HG03565 (cell line): ENCODE measurements at regions not wholly inside any gene's neighbourhood (a gene's known extent, or its start where the extent isn't known, plus 50 kb on each side); places are given as distances from the start of the nearest gene placed in this dataset.

Source experiments
- ATAC-seq: cut with Tn5 transposase; IDR thresholded peaks from one replicate; pipeline ENCODE4 v1.9.1; 2021; ENCODE audit warnings: mild to moderate bottlenecking, moderate library complexity; ENCODE audit not compliant: unreplicated experiment

DNA sequence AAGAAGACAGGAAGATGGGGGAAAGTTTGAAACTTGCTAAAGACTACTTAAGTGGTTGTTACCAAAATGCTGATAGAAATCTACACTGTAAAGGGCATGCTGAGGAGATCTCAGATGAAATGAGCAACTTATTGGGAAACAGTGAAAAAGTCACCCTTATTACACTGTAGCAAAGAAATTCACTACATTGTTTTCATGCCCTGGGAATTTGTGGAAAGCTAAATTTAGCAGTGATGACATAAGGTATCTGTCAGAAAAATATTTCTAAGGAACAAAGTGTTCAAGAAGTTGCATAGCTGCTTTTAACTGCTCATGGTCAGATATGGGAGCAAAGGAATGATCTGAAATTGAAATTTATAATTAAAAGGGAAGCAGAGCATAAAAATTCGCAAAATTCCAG is 702.4 kb upstream of the LRRC4C start:
- no peak for ATAC-seq

DNA sequence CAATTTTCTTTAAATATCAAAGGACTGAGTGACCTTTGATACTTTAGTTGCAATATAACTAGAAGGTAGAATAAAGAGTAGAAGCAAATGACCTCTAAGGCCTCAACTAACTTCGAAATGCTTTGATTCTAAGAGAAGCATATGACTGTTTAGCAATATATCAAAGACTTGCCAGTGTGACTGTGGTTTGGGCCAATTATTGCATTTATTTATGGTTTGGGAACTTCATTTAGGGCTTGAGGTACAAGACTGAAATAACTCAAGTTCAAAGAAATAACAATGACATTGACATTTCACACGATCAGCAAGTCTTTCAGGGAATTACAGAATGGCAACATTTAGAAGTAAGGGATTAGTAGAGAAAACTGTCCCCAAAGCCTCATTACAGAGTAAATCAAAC is 709.7 kb upstream of the LRRC4C start:
- no peak for ATAC-seq

DNA sequence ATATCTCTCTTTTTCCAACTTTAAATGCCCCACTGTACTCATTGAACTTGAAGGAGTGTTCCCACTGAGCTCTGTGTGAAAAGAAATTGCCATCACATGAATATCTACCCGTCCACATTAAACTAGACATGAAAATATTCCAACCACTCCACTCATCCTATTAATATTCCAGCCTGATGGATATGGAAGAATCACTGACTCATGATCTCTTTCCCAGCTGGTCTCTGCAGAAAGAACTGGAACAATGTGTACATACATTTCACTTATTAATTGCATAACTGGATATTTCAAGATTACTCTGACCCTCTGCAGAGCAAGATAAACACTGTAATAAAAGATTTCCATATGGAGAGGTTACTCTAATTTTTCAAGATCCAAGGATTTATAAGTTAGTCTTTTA is 711.1 kb upstream of the LRRC4C start:
- ATAC-seq, result no peak

DNA sequence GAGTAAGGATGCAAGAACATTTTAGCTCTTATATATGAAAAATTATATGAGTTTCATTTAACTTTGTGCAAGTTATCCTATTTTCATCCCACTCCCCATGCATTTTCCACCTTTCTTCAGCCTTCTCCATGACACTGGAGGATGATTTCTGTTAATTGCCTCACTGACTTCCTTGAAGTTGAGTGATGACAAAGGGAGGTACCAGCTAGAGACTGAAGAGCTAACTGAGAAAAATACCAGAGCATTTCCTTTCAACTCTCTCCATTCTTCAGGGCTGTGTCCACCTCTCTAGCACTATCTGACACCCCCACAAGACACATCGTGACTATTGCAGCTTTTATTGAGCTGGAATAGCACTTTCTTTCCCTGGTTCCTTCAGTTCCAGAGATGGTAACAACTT is 711.6 kb upstream of the LRRC4C start:
- ATAC-seq, result no peak

DNA sequence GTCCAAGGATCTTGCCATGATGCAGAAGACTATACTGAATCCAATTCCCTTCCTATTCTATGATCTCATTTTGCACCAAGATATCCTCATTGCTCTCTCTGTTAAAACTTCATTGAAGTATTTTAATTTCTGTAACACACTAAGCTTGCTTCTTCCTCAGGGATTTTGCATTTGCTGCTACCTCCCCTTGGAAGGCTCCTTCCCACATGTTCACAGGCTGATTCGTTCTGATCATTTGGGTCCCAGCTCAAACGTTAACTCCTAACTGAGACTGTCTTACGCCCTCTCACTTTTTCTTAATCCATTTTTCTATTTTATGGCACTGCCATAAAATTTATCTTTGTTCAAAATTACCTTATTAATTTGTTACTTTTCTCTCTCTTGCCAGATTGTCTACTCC is 713.0 kb upstream of the LRRC4C start:
- no peak for ATAC-seq

DNA sequence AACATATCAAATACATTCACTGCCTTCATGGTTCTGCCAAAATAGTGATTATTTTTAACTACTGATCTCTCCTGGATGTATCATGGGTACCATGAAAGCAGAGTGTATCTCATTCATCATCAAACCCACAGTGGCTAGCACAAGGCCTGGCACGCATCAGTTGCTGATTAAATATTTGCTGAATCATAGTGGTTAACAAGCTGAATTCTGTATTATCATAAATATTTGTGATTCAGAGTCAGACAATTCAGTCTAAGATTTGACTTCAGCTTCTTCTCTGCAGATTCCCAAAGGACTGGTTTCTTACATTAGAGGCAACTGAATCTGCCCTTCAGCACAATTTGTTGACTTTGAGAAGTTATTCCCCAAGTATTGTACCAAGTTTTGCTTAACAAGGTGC is 715.8 kb upstream of the LRRC4C start:
- ATAC-seq, result no peak

DNA sequence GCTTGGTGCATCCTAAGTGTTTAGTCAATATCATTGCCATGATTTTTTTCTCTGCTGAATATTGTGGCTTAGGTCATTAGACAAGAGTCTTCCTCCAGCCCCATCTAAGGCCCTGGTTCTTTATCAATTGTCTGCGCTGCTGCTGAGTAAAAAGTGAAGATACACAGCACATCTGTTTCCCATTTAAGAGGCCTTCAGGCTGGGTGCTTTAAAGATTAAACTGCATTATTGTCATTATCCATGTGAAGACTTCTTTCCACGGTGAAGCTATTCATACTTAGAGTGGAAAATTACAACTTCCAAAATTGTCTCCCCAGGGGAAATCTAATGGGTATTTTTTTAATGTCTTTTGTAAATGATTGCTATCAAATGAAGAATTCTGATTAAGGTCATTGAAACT is 719.8 kb upstream of the LRRC4C start:
- no peak for ATAC-seq

DNA sequence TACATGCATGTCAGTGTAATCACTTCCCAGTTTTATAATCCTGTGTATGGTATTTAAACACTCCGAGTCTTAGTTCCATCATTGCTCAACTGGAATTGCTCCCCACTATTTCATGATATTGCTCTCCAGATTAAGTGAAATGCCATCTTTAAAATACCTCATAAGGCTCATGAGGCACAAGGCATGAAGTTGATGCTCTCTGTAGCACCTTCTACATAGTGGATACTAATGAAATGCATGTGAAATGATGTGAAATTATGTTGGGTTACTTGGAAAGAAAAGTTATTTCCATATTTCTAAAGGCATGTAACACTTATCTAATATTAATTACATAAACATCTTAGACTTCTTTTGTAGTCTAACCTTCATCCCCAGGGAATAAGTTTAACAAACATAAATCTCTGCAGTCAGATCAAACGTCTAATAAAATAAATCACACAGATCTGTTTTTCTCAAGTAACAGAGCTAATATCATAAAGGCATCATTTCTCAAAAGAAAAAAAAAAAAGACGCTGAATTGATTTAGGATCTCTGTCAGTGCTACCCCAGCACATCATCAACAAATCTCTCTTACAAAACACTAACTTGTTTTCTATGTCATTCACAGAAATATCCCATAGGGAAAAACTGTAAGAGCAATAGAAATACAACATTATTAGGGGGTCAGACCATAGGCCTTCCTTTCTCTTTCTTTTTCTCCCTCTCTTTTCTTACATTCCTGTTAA is 736.0 kb upstream of the LRRC4C start:
- ATAC-seq, result no peak

DNA sequence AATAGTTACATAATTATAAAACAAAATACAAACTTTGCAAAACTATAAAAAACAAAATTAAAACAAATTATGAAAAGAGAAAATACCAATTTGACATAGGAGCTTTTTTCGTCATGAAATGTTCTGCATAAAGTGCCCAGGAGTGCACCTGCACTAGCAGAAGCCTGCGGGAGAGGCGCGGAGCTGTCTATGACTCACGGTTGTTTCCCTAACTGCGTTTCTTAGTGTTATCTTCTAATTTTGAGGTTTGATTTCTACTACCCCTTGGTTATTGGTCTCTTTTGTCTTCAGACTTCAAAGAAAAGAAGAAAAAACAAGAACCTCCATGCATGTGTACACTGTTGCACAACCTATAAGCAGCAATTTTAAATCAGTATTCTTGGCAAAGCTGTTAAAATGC is 740.9 kb upstream of the LRRC4C start:
- ATAC-seq, result no peak

DNA sequence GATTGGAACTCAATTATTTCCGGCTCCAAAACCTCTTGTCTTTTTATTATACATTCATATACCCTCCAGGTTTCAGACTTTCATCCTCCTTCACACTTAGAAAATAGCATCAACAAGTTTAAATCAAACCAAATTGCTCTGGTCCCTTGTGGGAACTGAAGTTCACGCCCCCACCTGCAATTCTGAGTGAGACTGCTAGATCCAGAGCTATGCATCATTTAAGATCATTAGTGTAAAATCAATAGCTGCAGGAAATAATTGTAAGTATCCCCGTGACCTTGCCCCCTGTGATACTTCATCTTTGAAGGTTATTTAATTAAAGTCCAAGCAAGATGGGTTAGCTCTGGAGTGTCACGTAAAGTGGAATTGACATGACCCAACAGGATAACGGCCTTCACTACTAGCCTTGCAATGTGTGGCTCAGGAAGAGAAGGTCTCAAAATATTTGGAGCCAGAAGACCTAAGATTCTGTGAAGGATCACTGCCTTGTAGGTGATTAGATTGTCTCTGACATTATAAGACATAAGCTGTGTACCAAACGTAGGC is 742.2 kb upstream of the LRRC4C start:
- no peak for ATAC-seq

DNA sequence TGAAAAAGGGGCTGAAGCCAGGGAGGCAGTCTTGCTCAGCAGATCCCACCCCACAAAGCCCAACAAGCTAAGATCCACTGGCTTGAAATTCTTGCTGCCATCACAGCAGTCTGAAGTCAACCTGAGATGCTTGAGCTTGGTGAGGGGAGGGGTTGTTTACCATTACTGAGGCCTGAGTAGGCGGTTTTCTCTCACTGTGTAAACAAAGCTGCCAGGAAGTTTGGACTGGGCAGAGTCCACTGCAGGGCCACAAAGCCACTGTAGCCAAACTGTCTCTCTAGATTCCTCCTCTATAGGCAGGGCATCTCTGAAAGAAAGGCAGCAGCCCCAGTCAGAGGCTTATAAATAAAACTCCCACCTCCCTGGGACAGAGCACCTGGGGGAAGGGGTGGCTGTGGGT is 746.1 kb upstream of the LRRC4C start:
- ATAC-seq, result no peak

DNA sequence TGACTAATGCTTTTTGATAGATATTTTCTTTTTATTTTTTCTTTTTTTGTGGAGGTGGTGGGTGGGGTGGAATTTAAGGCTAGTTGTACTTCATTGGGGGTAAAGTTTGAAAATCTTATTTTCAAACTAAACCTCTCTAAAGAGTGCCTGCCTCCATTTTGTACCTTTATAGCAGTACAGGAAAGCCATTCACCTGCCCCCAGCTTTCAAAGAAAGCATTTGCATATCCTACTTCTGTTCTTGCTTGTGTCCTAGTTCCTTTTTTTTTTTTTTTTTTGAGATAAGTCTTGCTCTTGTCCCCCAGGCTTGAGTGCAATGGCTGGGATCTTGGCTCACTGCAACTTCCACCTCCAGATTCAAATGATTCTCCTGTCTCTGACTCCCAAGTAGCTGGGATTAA is 766.2 kb upstream of the LRRC4C start:
- no peak for ATAC-seq

DNA sequence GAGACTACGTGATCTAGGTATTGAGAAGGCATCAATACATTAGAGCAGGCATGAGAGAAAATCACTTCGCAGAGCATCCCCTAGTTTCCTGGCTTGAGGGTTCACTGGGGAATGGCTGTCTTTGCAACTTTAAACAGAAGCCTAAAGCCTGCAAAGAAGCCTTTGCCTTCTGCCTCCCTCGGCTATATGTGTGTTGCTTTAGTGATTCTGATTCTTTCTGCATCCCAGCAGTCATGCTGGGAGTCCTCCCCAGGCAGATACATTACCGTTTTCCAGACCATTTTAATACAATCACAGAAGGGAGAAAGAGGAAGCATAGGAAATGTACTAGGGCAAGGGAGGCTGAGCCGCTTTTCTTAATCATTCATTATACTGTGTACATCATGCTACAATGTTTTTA is 773.2 kb upstream of the LRRC4C start:
- no peak for ATAC-seq

DNA sequence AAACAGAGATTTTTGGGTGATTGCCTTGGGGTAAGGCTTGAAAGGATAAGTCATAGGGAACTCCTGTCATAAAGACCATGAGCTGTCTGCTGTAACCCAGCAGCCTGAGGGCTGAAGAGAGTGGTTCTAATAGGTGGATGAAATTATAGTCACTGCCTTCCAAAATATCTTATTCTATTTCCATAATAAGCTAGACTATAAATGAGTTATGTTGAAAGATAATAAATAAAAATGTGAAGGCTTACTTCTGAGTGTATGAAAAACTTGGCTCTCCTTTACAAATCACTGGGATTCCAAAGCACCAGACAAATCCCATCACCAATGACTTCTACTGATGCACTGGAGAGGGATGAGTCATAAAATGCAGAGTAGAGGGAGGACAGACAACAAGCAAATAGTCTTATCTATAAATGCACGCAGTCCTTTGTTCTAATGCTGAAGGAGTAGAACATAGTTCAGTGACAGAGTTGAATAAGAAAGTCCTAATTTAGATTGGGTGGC is 775.0 kb upstream of the LRRC4C start:
- ATAC-seq, result no peak

DNA sequence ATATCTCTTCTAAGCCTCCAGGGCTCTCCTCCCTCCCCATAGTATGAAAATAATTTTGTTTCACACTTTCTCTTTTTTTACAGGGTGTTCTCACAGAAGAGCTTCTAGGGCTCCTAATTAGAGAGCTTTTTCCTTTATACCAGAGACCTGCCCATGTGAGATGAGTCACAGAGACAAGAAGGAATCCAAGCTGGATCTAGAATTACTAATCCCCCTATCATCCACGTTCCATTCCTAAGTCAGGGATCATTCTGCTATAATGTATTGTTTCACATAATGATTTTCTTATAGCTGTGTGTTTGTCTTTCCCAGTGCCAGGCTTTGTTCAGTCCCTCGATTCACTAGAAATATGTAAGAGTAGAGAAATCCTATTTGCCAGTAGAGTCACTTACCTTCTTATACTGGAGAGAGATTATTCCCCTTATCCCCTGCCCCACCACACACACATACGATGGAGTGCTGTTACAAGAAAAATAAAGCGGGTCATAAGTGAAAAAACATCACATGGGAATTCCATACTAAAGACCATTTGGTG is 778.3 kb upstream of the LRRC4C start:
- no peak for ATAC-seq

DNA sequence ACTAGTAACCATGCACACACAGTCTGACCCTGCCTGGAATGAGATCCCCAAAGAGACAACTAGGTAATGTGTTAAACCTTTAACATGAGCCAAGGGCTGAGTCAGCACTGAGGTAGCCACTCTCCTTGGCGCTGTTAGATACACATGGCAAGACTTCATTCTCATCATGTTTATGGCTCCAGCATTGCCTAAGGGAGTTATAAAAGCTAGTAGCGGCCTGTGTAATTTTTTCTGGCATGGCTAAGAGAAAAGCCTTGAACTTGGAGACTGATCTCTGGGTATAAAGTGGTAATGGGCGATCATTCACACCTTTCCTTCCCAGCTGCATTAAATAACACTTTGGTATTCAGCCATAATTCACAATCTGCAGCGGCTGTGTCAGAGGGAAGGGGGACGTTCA is 779.7 kb upstream of the LRRC4C start:
- no peak for ATAC-seq

DNA sequence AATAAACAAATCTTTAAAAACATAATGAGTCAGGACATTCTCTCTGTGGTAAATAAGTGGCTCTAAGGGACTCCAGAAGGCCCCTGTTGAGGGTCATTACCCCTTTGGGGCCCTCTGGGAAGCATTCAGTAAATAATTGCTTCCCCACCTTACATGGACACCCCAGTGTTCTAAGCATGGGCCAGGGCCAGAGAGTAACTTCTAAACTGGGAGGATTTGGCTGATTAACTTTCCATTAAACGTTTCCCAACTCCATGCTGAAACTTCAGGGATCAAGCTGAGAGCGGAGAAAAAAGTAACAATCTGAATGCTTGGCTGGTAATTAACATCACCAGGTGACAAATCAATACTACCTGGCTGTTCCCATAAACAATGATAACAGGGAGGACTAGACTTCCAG is 783.9 kb upstream of the LRRC4C start:
- ATAC-seq, result no peak

DNA sequence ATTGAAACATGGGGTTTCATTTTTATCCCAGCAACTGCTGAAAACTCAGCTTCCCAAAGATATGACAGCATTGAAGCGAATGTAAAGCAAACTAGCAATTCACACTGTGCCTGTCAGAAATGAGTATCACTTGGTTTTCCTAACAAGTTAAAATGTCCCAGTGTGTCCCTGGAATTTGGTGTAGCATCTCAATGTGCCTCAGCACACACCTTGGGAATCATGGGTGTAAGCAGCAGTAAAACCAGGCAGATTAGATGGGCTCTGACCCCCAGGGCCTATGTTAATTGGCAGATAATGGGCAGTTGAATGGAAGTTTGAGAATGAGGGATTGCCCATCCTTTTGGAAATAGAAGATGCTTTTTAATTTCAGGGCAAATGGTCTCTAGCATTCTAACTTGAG is 784.9 kb upstream of the LRRC4C start:
- ATAC-seq, result no peak

DNA sequence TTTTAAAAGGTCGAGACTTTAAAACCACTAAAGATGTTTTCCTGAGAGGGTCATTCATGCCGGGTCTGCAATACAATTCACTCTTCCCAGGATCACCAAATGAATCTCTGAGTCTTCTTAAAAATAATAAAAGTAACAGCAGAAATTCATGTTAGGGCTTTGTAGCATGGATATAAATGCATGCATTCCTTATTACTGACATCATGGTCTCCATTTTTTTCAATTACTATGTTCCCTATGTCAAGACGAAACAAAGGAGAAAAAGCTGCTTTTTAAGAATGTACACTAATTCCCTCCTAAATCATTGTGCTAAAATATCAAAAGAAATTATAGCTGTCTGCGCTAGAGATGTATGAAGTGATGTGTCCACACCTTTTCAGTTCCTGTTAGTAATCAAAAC is 789.9 kb upstream of the LRRC4C start:
- ATAC-seq, result no peak

DNA sequence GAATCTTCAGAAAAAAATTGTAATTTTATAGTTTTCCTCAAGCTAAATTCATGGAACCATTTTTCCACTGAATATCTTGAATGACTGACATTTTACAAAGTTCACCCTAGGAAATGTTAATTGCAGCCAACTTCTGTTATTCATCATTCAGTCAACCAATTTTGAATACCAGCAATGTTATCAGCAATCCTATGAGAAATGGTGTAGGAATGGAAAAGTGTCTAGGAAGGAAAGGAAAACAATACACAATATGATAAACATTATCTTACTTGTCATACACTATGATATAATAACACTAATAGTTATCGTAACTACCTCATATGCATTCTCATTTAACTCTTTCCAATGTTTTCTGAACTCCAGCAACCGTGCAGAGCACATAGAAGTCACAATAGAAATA is 790.5 kb upstream of the LRRC4C start:
- ATAC-seq, result no peak

DNA sequence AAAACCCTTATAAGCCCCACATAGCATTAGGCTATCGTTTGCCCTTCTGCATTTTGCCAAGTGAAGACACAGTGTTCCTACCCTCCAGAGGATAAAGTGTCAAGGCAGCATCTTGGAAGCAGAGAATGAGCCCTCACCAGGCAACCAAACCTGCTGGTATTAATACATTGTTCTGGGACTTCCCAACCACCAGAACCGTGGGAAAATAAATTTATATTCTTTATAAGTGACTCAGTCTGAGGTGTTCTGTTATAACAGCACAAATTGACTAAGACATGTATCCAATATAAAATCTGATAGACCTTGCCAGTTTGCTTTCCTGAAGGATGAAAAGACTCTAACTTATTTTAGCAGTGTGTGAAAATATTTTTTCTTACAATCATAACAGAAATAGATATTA is 792.5 kb upstream of the LRRC4C start:
- no peak for ATAC-seq

DNA sequence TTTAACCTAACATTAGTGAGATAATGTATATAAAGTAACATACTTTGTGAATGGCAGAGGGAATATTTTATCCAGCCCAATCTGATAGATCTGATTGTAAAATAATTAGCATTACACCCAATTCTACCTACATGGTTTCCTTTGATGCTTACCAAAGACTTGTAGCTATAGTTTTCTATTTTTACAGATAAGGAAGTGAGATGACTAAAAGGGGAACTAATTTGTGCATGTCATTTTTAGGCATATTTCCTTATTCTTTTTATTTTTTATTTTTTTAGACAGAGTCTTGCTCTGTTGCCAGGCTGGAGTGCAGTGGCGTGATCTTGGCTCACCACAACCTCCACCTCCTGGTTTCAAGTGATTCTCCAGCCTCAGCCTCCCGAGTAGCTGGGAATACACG is 793.7 kb upstream of the LRRC4C start:
- ATAC-seq, result no peak

DNA sequence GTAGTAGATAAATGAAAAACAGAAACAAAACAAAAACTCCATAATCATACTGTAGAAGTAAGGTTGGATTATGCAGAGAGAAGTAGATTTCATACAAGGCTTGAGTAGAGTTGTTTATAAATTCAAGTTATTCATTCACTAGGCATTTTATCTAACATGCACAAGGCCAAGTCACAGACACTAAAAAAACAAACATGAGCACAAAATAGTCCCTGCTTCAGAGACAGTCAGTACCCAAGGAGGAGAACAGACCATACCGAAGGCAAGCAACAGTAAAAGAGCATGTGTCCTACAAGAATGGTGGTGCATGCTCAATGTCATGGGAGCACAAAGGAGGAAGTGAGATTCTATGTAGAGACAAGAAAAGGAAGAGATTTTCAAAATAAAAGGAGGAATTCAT is 796.5 kb upstream of the LRRC4C start:
- ATAC-seq, result no peak
